Spleen (tissue), 11 donors: ENCODE measurements at regions not wholly inside any gene's neighbourhood (a gene's known extent, or its start where the extent isn't known, plus 50 kb on each side); places are given as distances from the start of the nearest gene placed in this dataset.
"Not testable (repeated sequence)": the region's sequence is repeated elsewhere in the genome, so short reads cannot be mapped to it uniquely, and the experiment has no call there.

ENCODE experiments used
- DNase-seq: peaks from one replicate; pipeline ENCODE4 v3.0.0-alpha.2; 2020
- H3K27ac ChIP-seq, 8 donors: fragments of 200-600 bp; sonication (generic) in 7 of 8; 1 replicate in 4 of 8; 2 replicates in 4 of 8; pipeline versions ENCODE4 v1.5.0 to v1.8.0; 2016 to 2021; ENCODE audit warnings: inconsistent platforms in 4 of 8, mild to moderate bottlenecking in 4 of 8, moderate library complexity in 1 of 8
- H3K27me3 ChIP-seq, 7 donors: fragments of 200-600 bp; sonication (generic) in 6 of 7; replicated peaks in 1 of 7; 1 replicate in 4 of 7; 2 replicates in 3 of 7; pipeline versions ENCODE4 v1.5.0 to v1.8.0; 2016 to 2021; ENCODE audit warnings: inconsistent platforms in 3 of 7, mild to moderate bottlenecking in 1 of 7
- H3K36me3 ChIP-seq, 6 donors: fragments of 200-600 bp; sonication (generic) in 5 of 6; 1 replicate in 4 of 6; 2 replicates in 2 of 6; pipeline versions ENCODE4 v1.5.0 to v1.8.0; 2016 to 2021; ENCODE audit warnings: inconsistent platforms in 2 of 6
- H3K4me1 ChIP-seq, 6 donors: fragments of 200-600 bp; sonication (generic) in 5 of 6; 1 replicate in 3 of 6; 2 replicates in 3 of 6; pipeline versions ENCODE4 v1.5.0 to v1.8.0; 2016 to 2021; ENCODE audit warnings: inconsistent platforms in 3 of 6
- H3K4me3 ChIP-seq, 8 donors: fragments of 200-600 bp; sonication (generic) in 7 of 8; 1 replicate in 4 of 8; 2 replicates in 4 of 8; pipeline versions ENCODE4 v1.5.0 to v1.8.0; 2016 to 2021; ENCODE audit warnings: inconsistent platforms in 4 of 8, mild to moderate bottlenecking in 4 of 8, moderate library complexity in 2 of 8
- H3K9me3 ChIP-seq, 8 donors: fragments of 200-600 bp; sonication (generic) in 7 of 8; 1 replicate in 4 of 8; 2 replicates in 4 of 8; pipeline versions ENCODE4 v1.5.0 to v1.8.0; 2016 to 2021; ENCODE audit warnings: inconsistent platforms in 4 of 8
- POLR2A ChIP-seq, 3 donors: fragments of 450-650 bp; IDR thresholded peaks; one replicate each; pipeline ENCODE4 v1.5.1; 2017; ENCODE audit warnings: antibody characterized with exemption in 3 of 3, mild to moderate bottlenecking in 1 of 3
- POLR2AphosphoS5 ChIP-seq, 3 donors: sonication (generic); formaldehyde crosslinking; IDR thresholded peaks; one replicate each; pipeline ENCODE4 v1.5.1; 2017; ENCODE audit warnings: antibody characterized with exemption in 3 of 3
- WGBS, 5 donors: extraction: QIAGEN DNeasy Blood & Tissue Kit in 3 of 5; methylation state at CpG; one replicate each; pipeline versions ENCODE4 v1.1.5 to v1.1.7; 2013 to 2018; 5-methylcytosine and 5-hydroxymethylcytosine counted together
- intact Hi-C: fragments of 100-400 bp; cut with DNase I; formaldehyde crosslinking; loops from one replicate; pipeline ENCODE4 v1.15.0; 2023; ENCODE audit warnings: low total_unique reads
- TF ChIP-seq, protein P1 (sequence below), 11 experiments: fragments of 200-600 bp in 7 of 11; fragments of 450-650 bp in 4 of 11; sonication (generic) in 4 of 11; IDR thresholded peaks in 8 of 11; conservative IDR thresholded peaks in 3 of 11; 1 replicate in 7 of 11; 2 replicates in 4 of 11; pipeline versions ENCODE4 v1.4.0 to v1.8.0; 2016 to 2021; ENCODE audit warnings: antibody characterized with exemption in 11 of 11, inconsistent platforms in 4 of 11, mild to moderate bottlenecking in 1 of 11
- donor health status: healthy with polysubstance abuse.
- donor health status: DM: no; HTN: no; CAD: no; lungs with moderate emphysema.
- donor health status: DM: no; HTN: no; CAD: no.
- donor health status: Bipolar disorder and iron deficiency.
- donor health status: healthy.
- donor health status: DM: no; HTN: no; CAD: no.
- donor health status: DM: yes; HTN: yes; CAD: no.

DNA sequence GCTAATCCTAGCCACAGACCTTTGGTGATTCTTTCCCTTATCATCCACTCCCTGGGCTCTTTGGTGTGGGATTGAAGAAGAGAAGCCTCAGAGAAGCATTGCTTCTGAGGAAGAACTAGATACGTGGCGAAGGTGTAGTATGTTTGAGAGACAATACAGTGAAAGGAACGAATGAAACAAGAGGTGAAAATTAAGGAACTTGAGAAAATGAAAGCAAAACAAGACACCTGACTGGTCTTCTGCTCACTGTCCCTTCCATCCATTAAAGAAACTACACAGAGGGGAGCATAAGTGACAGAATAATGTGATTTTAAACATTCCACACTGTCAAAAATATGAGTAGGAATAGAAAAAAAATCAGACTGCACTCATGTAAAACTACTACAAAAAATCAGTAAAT lies 219.6 kb upstream of the NPSR1 start:
- Histone ChIP-seq H3K4me1 (no peaks in the 10 kb centered on the region), H3K36me3 (no peaks in the 10 kb centered on the region), H3K27me3 (no peaks in the 10 kb centered on the region), H3K27ac (no peak overlapping the region), H3K9me3 (peaks cover 0 to 16% (median 4%) of the 10 kb centered on the region in 8 donors), H3K4me3 (no peak overlapping the region)
- TF ChIP-seq, protein P1, sequence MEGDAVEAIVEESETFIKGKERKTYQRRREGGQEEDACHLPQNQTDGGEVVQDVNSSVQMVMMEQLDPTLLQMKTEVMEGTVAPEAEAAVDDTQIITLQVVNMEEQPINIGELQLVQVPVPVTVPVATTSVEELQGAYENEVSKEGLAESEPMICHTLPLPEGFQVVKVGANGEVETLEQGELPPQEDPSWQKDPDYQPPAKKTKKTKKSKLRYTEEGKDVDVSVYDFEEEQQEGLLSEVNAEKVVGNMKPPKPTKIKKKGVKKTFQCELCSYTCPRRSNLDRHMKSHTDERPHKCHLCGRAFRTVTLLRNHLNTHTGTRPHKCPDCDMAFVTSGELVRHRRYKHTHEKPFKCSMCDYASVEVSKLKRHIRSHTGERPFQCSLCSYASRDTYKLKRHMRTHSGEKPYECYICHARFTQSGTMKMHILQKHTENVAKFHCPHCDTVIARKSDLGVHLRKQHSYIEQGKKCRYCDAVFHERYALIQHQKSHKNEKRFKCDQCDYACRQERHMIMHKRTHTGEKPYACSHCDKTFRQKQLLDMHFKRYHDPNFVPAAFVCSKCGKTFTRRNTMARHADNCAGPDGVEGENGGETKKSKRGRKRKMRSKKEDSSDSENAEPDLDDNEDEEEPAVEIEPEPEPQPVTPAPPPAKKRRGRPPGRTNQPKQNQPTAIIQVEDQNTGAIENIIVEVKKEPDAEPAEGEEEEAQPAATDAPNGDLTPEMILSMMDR (IDR thresholded peaks at IDR 0.05 in 8 of 11, conservative IDR thresholded peaks at IDR 0.05 in 3 of 11) = no peak
- no peak for TF ChIP-seq POLR2A (IDR thresholded peaks at IDR 0.05)
- TF ChIP-seq POLR2AphosphoS5 (IDR thresholded peaks at IDR 0.05) = no peak
- 34 to 61% (median 40%) methylated on average over 3 of the region's 3 CpGs for WGBS, 5 donors
- intact Hi-C loops = no loop called here
- no peak for DNase-seq

DNA sequence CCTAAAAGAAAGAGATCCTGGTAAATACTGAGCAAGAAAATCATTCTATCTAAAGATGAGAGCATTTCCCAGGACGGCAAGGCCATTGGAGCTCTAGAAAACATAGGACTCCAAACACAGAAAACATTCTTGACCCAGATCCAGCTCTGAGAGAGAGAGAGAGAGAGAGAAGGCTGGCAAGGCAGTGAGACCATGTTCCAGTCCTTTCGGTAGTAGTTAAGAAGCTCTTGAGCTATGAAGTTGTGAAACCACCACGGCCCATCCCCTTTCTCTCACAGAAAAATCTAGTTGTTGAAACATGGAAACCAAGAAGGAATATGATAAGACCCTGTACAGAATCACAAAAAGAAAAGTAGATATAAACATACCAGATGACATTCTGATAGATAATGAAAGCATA lies 212.4 kb upstream of the NPSR1 start:
- DNase-seq = no peak
- Histone ChIP-seq H3K27me3 (no peaks in the 10 kb centered on the region), H3K4me1 (no peaks in the 10 kb centered on the region), H3K4me3 (no peak overlapping the region), H3K27ac (no peak overlapping the region), H3K36me3 (no peaks in the 10 kb centered on the region), H3K9me3 (peaks cover 0 to 27% (median 3%) of the 10 kb centered on the region in 8 donors)
- WGBS, 5 donors = 78 to 91% (median 84%) methylated on average over 3 of the region's 3 CpGs
- intact Hi-C loops = no loop called here
- TF ChIP-seq POLR2AphosphoS5 (IDR thresholded peaks at IDR 0.05) (no peak), POLR2A (IDR thresholded peaks at IDR 0.05) (no peak)
- TF ChIP-seq, protein P1 (IDR thresholded peaks at IDR 0.05 in 8 of 11, conservative IDR thresholded peaks at IDR 0.05 in 3 of 11) = no peak

DNA sequence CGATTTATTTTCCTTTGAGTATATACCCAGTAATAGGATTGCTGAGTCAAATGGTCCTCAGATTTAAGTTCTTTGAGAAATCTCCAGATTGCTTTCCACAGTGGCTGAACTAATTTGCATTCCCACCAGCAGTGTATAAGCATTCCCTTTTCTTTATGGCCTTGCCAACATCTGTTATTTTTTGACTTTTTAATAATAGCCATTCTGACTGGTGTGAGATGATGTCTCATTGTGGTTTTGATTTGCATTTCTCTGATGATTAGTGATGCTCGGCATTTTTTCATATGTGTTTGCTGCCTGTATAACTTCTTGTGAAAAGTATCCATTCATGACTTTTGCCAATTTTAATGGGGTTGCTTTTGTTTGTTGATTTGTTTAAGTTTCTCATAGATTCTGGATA lies 209.5 kb upstream of the NPSR1 start:
- H3K27ac ChIP-seq, intact Hi-C loops, H3K4me1 ChIP-seq, H3K4me3 ChIP-seq, H3K27me3 ChIP-seq, DNase-seq, H3K36me3 ChIP-seq: not testable (repeated sequence)
- peaks cover 0 to 27% (median 3%) of the 10 kb centered on the region in 8 donors for H3K9me3 ChIP-seq
- 73 to 82% (median 78%) methylated on average over 2 of the region's 2 CpGs for WGBS, 5 donors

DNA sequence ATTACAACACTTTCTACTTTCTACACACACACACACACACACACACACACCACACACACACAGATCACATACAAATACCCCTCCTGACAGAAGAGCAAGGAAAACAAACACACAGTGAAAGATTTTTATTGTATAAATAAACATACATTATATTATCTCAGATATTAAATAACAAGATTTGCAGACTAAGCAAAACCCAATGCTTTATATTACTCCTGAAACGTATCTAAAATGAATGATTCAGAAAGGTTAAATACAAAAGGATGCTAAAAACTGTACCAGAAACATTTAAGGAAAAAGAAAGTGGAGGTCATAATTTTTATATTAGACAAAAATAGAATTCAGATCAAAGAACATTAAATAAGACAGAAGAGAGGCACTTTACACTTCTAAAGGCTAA lies 208.3 kb upstream of the NPSR1 start:
- Histone ChIP-seq H3K4me1 (no peaks in the 10 kb centered on the region), H3K4me3 (no peak overlapping the region), H3K27ac (no peak overlapping the region), H3K27me3 (no peaks in the 10 kb centered on the region), H3K9me3 (peaks cover 0 to 23% (median 3%) of the 10 kb centered on the region in 8 donors), H3K36me3 (no peaks in the 10 kb centered on the region)
- DNase-seq = no peak
- 62 to 86% (median 72%) methylated on average over 1 of the region's 1 CpG for WGBS, 5 donors
- intact Hi-C loops = no loop called here
- TF ChIP-seq POLR2A (IDR thresholded peaks at IDR 0.05) (no peak), POLR2AphosphoS5 (IDR thresholded peaks at IDR 0.05) (no peak)
- TF ChIP-seq, protein P1 (IDR thresholded peaks at IDR 0.05 in 8 of 11, conservative IDR thresholded peaks at IDR 0.05 in 3 of 11) = no peak

DNA sequence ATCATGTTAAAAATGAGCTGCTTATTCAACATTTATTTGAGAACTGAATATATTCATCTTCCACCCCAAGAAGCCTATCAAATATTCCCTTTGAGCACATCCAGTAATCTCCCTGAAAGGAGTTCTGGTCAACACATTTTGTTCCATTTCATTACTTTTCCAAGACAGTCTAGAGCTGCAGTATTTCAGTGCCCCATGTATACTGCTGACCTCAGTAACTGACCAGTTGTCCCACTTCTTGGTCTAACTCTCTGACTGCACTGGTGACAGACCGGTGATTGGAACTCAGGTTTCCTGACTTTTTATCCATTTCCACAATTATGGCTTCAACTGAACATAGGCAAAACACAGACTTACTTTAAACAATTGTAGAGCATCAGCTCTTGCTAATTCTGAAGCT lies 206.8 kb upstream of the NPSR1 start:
- TF ChIP-seq POLR2AphosphoS5 (IDR thresholded peaks at IDR 0.05) (no peak), POLR2A (IDR thresholded peaks at IDR 0.05) (no peak)
- WGBS, 5 donors = 85 to 98% (median 96%) methylated on average over 1 of the region's 1 CpG
- no peak for DNase-seq
- H3K4me1 ChIP-seq = no peaks in the 10 kb centered on the region
- no peaks in the 10 kb centered on the region for H3K36me3 ChIP-seq
- peaks cover 0 to 18% (median 3%) of the 10 kb centered on the region in 8 donors for H3K9me3 ChIP-seq
- no peak overlapping the region for H3K27ac ChIP-seq
- no peak overlapping the region for H3K4me3 ChIP-seq
- intact Hi-C loops = no loop called here
- no peaks in the 10 kb centered on the region for H3K27me3 ChIP-seq
